GM18861 (cell line): ENCODE measurements at regions not wholly inside any gene's neighbourhood (a gene's known extent, or its start where the extent isn't known, plus 50 kb on each side); places are given as distances from the start of the nearest gene placed in this dataset.
"Not testable (repeated sequence)": the region's sequence is repeated elsewhere in the genome, so short reads cannot be mapped to it uniquely, and the experiment has no call there.

ENCODE experiments used
- ATAC-seq: cut with Tn5 transposase; IDR thresholded peaks from one replicate; pipeline ENCODE4 v1.9.1; 2021; ENCODE audit not compliant: unreplicated experiment

DNA sequence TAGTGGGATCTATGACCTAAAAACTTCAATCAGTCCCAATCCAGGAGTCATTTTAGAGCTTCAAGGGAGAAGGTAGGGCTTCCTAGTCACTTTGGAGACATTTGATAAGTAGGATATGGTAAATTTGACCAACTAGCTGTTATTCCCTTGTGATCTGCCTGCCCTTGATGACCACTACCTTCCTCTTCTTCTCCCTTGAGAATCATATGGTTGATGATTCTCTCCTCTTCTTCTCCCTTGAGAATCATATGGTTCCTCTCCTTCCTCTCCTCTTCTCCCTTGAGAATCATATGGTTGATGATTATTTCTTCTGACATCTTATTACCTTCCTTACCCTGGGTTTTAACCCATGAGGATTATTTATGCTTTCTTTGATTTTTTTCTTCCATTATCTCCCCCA lies 482.6 kb upstream of the TENM3 start:
- no peak for ATAC-seq

GRCh38 chr4:181761156-181761555 lies 482.0 kb upstream of the TENM3 start:
- no peak for ATAC-seq

DNA sequence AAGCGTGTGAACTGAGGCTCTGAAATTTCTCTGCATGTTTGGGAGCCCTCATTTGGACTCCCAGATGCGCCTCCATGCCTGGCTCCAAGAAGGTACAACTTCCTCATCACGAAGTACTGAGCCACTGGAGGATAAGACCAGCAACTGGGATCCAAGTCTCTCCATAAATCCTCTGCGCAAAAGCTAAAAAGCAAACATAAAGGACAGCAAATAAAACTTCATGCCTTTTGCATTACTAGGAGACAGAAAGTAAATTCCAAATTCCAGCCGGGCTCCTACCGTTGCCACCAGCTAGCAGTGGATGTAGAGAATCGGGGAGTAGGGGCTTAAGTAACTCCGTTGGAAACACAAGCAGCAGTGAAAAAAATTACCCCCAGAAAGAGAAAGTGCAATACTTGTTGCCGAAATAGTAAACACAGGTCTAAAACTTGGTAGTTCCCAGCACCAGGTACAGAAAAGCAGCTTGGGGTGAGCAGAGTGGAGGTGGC lies 477.1 kb upstream of the TENM3 start:
- no peak for ATAC-seq

DNA sequence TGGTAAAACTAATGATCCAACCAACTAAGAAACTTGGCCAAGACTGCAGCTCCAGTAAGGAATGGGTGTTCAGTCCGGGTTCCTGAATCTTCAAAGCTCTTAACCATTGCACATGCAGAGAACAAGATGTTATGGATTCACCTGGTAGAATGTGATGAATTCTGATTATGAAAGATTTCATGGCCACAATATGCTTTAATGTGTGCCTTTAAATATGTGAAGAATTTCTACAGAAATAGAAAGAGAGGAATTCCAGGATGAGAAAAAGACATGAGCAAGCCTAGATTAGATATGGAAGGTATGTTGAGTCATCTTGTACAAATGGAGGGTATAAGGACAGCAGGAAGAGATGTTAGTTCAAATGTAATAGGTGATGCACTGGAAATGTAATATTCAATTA lies 472.2 kb upstream of the TENM3 start:
- ATAC-seq: no peak

DNA sequence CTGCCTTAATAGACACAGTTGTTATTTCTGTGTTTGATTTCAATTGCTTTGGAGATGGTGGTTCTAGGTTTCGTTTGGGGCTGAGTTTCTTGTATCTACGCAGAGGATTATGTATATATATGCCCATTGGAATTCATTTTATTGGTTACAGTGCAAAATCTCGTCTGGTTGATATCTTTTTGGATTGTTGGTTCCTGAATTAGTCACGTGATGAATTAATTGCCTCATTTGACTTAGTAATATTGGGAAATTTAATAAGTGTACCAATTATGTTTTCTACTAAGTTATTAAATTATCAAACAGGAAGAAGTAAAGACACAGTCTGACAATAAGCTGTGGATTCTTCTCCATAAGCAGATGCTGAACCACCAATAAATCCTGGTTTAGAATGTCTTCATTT lies 467.9 kb upstream of the TENM3 start:
- ATAC-seq: no peak

- no peak for ATAC-seq
Observed at GRCh38 chr4:181776264-181777054, 466.7 kb upstream of the TENM3 start.

GRCh38 chr4:181777518-181777917 lies 465.7 kb upstream of the TENM3 start:
- no peak for ATAC-seq

DNA sequence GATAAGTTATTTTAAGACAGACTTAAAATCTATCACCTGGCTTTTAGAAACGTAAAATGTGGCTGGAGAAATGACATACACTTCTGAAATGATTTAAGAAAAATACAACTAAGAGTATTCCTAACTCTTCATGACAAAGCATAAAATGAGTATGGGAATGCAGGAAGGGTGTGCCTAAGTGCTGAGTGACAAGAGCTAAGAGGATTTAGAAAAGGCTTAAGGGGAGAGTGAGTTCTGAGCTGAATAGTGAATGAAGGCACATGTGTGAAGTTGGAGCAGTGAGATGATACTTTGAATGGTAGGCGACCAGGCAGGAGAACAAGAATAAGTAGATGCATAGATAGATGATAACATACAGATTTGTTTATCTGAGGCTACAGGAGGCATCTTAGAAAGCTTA lies 458.3 kb upstream of the TENM3 start:
- no peak for ATAC-seq

GRCh38 chr4:181792641-181793040 lies 450.6 kb upstream of the TENM3 start:
- ATAC-seq: no peak

DNA sequence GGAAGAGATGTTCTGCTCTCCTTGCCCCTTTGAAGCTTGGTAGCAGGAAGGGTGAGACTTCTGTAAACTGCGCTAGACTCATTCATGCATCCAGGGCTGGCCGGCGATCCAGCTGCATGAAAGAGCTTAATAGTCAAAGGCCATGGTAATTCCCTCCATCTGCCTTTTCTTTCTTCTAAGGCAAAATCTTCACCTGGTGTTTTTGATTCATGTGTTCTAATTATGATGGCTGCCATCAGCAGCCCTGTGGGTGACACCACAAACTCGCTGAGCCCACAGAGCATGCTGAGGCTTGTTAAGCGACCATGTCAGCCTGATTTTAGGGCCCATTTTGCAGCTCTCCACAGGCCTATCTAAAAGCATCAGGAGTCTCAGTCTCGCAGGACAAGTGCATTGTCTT lies 450.1 kb upstream of the TENM3 start:
- ATAC-seq: no peak

- ATAC-seq: no peak
Observed at GRCh38 chr4:181796502-181796901, 446.7 kb upstream of the TENM3 start.

DNA sequence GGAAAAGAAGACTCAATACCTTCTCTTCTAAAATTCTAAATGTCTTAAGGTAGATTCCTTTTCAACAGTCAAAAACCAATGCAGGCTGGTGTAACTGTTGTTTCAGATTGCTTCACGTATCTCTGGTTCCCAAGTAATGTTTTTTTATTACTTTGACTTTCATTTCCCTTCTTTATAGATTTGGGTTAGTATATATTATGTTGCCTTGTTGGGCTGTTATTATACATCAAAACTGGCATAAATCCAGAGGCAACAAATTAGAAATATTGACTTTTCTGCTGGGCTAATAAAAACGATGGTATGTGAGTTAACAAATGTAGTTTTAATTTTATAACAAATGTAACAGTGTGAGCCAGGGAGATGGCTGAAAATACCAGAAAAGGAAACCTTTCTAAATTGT lies 444.7 kb upstream of the TENM3 start:
- ATAC-seq: no peak

GRCh38 chr4:181799561-181800069 lies 443.6 kb upstream of the TENM3 start:
- ATAC-seq: no peak

- no peak for ATAC-seq
Observed at GRCh38 chr4:181802207-181802606, 441.0 kb upstream of the TENM3 start.

DNA sequence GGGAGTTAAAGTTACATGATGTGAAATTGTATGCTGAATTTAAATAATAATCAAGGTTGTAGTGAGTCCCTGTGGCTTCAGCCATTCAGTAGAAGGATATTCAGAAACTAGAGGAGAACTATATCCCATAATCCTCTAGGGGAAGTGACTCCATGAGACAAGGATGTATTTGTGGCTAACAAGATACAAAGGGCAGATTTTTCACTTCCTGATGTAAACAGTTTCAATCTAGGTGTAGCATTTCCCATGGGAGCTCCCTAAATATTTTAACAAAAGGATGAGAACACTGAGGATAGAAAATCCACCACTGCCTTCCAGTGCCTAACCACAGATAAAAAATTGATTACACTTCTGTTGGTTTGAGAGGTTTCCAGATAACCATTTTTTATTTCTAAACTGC lies 435.4 kb upstream of the TENM3 start:
- no peak for ATAC-seq

GRCh38 chr4:181810711-181811110 lies 432.5 kb upstream of the TENM3 start:
- ATAC-seq: no peak

DNA sequence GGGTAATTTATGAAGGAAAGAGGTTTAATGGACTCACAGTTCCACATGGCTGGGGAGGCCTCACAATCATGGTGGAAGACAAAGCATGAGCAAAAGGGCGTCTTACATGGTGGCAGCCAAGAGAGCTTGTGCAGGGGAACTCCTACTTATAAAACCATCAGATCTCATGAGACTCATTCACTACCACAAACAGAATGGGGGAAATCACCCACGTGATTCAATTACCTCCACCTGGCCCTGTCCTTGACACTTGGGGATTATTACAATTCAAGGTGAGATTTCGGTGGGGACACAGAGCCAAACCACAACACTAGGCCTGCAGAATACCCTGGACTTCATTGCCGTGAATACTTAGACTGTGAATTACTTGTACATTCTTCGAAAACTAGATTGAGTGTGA lies 431.7 kb upstream of the TENM3 start:
- not testable (repeated sequence) for ATAC-seq

GRCh38 chr4:181819946-181820345 lies 423.3 kb upstream of the TENM3 start:
- ATAC-seq: no peak

GRCh38 chr4:181820553-181820952 lies 422.6 kb upstream of the TENM3 start:
- no peak for ATAC-seq

DNA sequence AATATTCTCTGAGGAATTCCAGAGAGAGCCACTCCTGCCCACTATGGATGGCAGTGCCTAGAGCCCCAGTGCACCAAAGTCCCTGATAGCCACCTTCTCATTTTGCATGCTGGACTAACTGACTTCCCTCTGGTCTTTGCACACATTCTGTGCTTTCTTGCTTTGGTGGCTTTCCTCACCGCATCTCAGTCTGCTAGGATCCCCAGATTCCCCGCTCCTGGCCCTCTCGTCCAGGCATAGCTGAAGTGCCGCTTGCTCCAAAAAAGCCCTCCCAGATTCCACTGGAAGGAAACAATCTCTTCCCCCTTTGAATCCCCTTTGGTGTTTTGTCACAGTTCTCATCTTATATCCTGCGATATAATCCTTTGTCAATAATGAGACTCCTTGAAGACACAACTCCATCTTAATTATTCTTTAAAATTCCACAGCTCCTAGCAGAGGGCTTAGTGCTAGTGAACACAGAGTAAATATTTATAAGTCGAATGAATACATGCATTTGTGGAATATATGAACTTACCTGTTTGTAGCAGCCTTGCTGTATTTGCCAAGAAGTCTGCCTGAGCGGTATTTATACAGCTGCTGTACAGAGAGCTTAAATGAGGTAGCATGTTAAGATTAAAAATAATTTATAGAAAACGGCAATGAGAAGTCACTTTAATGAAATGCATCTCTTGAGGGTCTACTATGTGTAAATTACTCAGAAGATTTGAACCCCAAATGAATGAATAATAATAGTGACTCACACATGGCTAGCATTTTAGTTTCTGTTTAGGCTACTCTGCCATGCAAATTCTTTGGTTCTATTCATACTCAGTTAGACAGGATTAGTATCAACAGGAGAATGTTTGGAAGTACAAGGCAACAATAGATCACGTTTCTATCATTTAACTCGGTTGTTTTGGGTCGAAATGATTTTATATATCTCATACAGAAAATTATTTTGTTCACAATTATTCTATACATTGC lies 421.9 kb upstream of the TENM3 start:
- ATAC-seq: no peak

GRCh38 chr4:181822005-181822375 lies 421.2 kb upstream of the TENM3 start:
- ATAC-seq: no peak

DNA sequence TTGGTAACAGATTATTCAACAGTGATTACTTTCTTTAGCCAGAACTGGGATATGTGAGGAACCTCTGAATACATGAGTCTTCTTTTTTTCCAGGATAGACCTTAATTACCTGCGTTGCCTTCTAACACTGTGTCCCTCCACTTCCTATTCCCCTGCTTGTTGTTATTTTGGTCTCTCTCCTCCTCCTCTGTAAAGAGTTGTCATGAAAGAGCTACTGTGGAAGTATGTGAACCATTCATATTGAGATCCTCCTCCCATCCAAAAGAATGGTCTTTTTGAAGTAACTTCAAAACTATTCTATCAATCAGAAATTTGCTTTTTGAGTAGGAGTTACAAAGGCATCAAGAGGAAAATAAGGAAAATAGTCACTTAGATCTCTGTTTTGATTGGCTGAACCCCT lies 420.0 kb upstream of the TENM3 start:
- no peak for ATAC-seq
